ENCODE measurements at regions not wholly inside any gene's neighbourhood (a gene's known extent, or its start where the extent isn't known, plus 50 kb on each side); places are given as distances from the start of the nearest gene placed in this dataset.

GRCh38 chr4:59249110-59249509 is 1951.0 kb upstream of the ADGRL3 start:
- no peak for TF ChIP-seq POLR2A (IDR thresholded peaks at IDR 0.05; ENCODE audit: low read length)
- no peak for TF ChIP-seq GATA1 (IDR thresholded peaks at IDR 0.05; ENCODE audit: low read depth, low read length)

All from erythroblast (primary cell).